ENCODE measurements at regions not wholly inside any gene's neighbourhood (a gene's known extent, or its start where the extent isn't known, plus 50 kb on each side); places are given as distances from the start of the nearest gene placed in this dataset.

DNA sequence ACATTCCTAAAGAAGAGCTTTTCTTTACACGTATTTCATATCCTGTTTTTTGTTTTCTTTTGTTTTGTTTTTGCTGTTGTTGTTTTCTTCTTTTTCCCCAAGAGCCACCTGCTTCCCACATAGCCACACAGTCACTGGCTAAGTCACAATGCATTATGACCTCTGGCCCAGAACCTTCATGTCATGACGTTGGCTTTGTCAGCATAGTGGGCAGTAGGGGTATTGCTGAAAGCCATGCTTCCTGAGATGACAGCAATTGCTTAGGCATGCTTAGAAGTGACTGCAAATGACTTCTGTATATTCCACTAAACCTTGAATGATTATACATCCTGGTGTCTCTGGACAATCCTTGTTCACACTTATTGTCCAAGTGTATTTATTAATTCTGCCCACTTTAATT, 375.8 kb downstream of the TAF11L14 start:
- Histone ChIP-seq H3K9ac (ENCODE audit: low read depth, low read length) (no peak overlapping the region), H2AFZ (replicated peaks; ENCODE audit: low read length, poor library complexity) (no peak overlapping the region), H3K4ac (ENCODE audit: low read depth, low read length) (no peak overlapping the region), H2BK120ac (ENCODE audit: low read depth, low read length) (no peak overlapping the region), H3K14ac (replicated peaks; ENCODE audit: low read depth, low read length) (no peak overlapping the region), H3K27me3 (ENCODE audit: control insufficient read depth, insufficient read depth, low read length) (no peaks in the 10 kb centered on the region), H4K5ac (ENCODE audit: low read depth, low read length) (no peak overlapping the region), H2BK20ac (ENCODE audit: low read depth, low read length) (no peak overlapping the region), H3K18ac (ENCODE audit: low read depth, low read length) (no peak overlapping the region), H2BK15ac (ENCODE audit: low read depth, low read length) (no peak overlapping the region), H4K8ac (ENCODE audit: low read depth in 2 of 2, low read length in 2 of 2) (no peak overlapping the region), H3K27ac (ENCODE audit: insufficient read depth, low read length) (no peak overlapping the region), H3K4me2 (ENCODE audit: low read depth, low read length) (no peak overlapping the region), H3K4me3 (ENCODE audit: insufficient read depth, low read depth, low read length) (no peak overlapping the region), H3K56ac (ENCODE audit: extremely low read depth, insufficient read depth, low read length) (no peak overlapping the region), H4K20me1 (ENCODE audit: insufficient read depth, low read length) (no peaks in the 10 kb centered on the region), H3K36me3 (ENCODE audit: control insufficient read depth, insufficient read depth, low read length) (no peaks in the 10 kb centered on the region), H2BK5ac (ENCODE audit: low read depth, low read length, poor library complexity, severe bottlenecking) (no peak overlapping the region), H2AK5ac (ENCODE audit: low read depth, low read length) (no peak overlapping the region), H3K23ac (ENCODE audit: low read depth, low read length) (no peak overlapping the region), H3K79me1 (ENCODE audit: low read depth in 1 of 2, low read length in 2 of 2) (no peaks in the 10 kb centered on the region), H3K9me1 (ENCODE audit: insufficient read depth, low read length) (no peaks in the 10 kb centered on the region), H3K9me3 (ENCODE audit: control insufficient read depth, insufficient read depth, low read length) (no peaks in the 10 kb centered on the region), H2AK9ac (replicated peaks; ENCODE audit: low read depth, low read length, poor library complexity) (no peak overlapping the region), H4K91ac (ENCODE audit: insufficient read depth, low read depth, low read length) (no peak overlapping the region), H3K4me1 (ENCODE audit: control insufficient read depth, insufficient read depth, low read length) (no peaks in the 10 kb centered on the region)
- dilution Hi-C loops (cut with HindIII; ENCODE audit: low sequenced_read_pairs, unreplicated experiment), result no loop called here
- CTCF ChIA-PET, result no interaction called here
- TF ChIP-seq, protein P1, sequence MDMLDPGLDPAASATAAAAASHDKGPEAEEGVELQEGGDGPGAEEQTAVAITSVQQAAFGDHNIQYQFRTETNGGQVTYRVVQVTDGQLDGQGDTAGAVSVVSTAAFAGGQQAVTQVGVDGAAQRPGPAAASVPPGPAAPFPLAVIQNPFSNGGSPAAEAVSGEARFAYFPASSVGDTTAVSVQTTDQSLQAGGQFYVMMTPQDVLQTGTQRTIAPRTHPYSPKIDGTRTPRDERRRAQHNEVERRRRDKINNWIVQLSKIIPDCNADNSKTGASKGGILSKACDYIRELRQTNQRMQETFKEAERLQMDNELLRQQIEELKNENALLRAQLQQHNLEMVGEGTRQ (IDR thresholded peaks at IDR 0.05; ENCODE audit: low read depth, low read length), result no peak
- TF ChIP-seq RFX5 (IDR thresholded peaks at IDR 0.05; ENCODE audit: low read depth, low read length), result no peak
- TF ChIP-seq RAD21 (IDR thresholded peaks at IDR 0.05; ENCODE audit: low read length), result no peak
- TF ChIP-seq CHD1 (IDR thresholded peaks at IDR 0.05; ENCODE audit: low read depth, low read length), result no peak
- TF ChIP-seq MXI1 (IDR thresholded peaks at IDR 0.05; ENCODE audit: borderline replicate concordance, low read depth, low read length), result no peak
- TF ChIP-seq NFE2L2 (IDR thresholded peaks at IDR 0.05; ENCODE audit: low read depth, low read length), result no peak
- TF ChIP-seq, protein P2, sequence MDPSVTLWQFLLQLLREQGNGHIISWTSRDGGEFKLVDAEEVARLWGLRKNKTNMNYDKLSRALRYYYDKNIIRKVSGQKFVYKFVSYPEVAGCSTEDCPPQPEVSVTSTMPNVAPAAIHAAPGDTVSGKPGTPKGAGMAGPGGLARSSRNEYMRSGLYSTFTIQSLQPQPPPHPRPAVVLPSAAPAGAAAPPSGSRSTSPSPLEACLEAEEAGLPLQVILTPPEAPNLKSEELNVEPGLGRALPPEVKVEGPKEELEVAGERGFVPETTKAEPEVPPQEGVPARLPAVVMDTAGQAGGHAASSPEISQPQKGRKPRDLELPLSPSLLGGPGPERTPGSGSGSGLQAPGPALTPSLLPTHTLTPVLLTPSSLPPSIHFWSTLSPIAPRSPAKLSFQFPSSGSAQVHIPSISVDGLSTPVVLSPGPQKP (IDR thresholded peaks at IDR 0.05; ENCODE audit: borderline replicate concordance, low read depth, low read length), result no peak
- intact Hi-C loops (cut with micrococcal nuclease), result no loop called here
- ATAC-seq (ENCODE audit: low read depth), result no peak
- in situ Hi-C loops (cut with MboI; ENCODE audit: low sequenced_read_pairs), result no loop called here
- BruUV-seq (replicated peaks), result no TSS peak
- no peak for DNase-seq
- POLR2A ChIA-PET (ENCODE audit: unreplicated experiment), result no interaction called here
- WGBS, 2 experiments (ENCODE audit: extremely low coverage in 2 of 2, insufficient read length in 1 of 2), result no CpG with 5 or more reads among the region's 2 CpGs

All from IMR-90 (cell line).